Choroid plexus epithelial cell (primary cell): ENCODE measurements at regions not wholly inside any gene's neighbourhood (a gene's known extent, or its start where the extent isn't known, plus 50 kb on each side); places are given as distances from the start of the nearest gene placed in this dataset.

Source experiments
- DNase-seq: peaks from one replicate; pipeline ENCODE4 v3.0.0-alpha.2; 2010; ENCODE audit warnings: low read depth
- H3K4me3 ChIP-seq: 2 replicates; pipeline ENCODE4 v1.5.1; 2011; ENCODE audit warnings: low read depth, mild to moderate bottlenecking, control low read depth, low read length, moderate library complexity
- TF ChIP-seq, protein P1 (sequence below): conservative IDR thresholded peaks from 2 replicates; pipeline ENCODE4 v1.5.1; 2011; ENCODE audit warnings: low read depth, mild to moderate bottlenecking, control low read depth, inconsistent platforms, low read length, moderate library complexity

GRCh38 chr12:107938446-107938845 lies 163.9 kb downstream of the ASCL4 start:
- no peak overlapping the region for H3K4me3 ChIP-seq
- TF ChIP-seq, protein P1, sequence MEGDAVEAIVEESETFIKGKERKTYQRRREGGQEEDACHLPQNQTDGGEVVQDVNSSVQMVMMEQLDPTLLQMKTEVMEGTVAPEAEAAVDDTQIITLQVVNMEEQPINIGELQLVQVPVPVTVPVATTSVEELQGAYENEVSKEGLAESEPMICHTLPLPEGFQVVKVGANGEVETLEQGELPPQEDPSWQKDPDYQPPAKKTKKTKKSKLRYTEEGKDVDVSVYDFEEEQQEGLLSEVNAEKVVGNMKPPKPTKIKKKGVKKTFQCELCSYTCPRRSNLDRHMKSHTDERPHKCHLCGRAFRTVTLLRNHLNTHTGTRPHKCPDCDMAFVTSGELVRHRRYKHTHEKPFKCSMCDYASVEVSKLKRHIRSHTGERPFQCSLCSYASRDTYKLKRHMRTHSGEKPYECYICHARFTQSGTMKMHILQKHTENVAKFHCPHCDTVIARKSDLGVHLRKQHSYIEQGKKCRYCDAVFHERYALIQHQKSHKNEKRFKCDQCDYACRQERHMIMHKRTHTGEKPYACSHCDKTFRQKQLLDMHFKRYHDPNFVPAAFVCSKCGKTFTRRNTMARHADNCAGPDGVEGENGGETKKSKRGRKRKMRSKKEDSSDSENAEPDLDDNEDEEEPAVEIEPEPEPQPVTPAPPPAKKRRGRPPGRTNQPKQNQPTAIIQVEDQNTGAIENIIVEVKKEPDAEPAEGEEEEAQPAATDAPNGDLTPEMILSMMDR: no peak
- no peak for DNase-seq

GRCh38 chr12:107948391-107948945 lies 174.0 kb downstream of the ASCL4 start:
- no peak for DNase-seq
- H3K4me3 ChIP-seq: no peak overlapping the region
- TF ChIP-seq, protein P1: no peak

DNA sequence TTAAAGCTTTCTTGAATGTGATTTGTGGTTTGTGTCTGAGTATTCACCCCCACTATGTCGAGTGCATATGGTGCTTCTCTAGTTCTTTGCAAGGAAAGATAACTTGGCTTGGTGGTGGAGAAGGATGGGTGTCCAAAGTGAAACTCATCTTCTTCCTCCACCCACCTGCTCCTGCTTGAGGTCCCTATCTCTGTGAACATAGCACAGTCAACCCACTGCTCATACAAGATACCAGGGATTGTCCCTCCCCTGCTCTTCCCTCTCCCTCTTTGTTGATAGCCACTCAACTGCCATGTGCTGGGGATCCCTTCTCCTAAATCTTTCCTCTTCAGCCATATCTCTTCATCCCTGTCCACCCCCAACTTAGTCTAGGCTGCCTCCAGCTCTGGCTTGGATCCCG lies 176.5 kb downstream of the ASCL4 start:
- DNase-seq: no peak
- H3K4me3 ChIP-seq: no peak overlapping the region
- TF ChIP-seq, protein P1: no peak

DNA sequence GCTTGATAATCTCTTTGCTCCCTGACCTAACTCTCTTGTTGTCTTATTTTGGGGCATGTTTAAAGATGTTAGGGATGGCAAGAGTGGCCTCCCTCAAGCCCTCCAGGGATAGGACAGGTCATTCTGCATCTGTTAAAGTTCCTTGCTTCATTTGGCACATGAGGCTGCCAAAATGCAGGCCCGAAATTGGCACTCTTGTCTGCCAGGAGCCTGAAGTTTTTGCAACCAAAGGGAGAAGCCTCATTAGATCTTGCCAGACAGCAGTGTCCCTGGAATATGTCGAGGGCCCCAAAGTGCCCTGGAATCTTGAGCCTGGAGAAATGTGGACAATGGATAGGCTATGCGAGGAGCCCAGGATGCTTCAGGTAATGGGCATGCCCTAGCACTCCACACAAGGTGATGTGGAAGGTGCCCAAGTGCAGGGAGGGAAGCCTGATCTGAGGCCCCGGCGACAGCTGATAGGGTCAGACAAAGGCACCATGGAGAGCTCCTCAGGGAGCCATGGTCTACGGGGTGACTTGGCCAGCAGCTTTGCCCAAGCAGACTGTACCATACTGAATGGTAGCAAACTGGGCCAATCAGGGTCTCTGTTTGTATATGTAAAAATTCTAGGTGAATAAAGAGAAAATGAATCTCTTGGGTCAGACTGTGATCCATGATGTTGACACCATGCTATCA lies 173.0 kb upstream of the WSCD2 start:
- no peak overlapping the region for H3K4me3 ChIP-seq
- TF ChIP-seq, protein P1: no peak
- DNase-seq: no peak

GRCh38 chr12:107957459-107957858 lies 171.6 kb upstream of the WSCD2 start:
- TF ChIP-seq, protein P1: no peak
- no peak overlapping the region for H3K4me3 ChIP-seq
- DNase-seq: no peak

DNA sequence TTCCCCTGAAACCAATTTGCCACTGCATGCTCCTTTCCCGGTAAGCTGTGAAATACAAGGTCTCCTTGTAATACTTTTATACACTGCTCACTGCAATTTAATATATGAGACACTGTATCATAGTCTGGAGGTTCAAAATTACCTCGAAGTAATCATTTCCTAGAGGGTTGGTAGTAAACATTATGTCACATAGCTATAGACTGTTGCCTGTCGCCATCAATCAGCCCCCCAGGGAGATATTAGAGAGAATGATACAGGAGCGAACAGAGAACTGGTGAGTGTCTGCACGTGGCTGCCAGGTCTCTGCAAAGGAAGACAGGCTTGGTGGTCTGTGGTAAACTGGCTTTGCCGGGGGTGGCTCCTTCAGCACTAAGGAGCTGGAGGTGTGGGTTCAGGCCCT lies 165.5 kb upstream of the WSCD2 start:
- DNase-seq: no peak
- TF ChIP-seq, protein P1: no peak
- no peak overlapping the region for H3K4me3 ChIP-seq

GRCh38 chr12:107967170-107967569 lies 161.9 kb upstream of the WSCD2 start:
- H3K4me3 ChIP-seq: no peak overlapping the region
- DNase-seq: no peak
- TF ChIP-seq, protein P1: no peak
